HUES48 (cell line): ENCODE measurements at regions not wholly inside any gene's neighbourhood (a gene's known extent, or its start where the extent isn't known, plus 50 kb on each side); places are given as distances from the start of the nearest gene placed in this dataset.

Experiments used
- H3K27ac ChIP-seq: one replicate; pipeline ENCODE4 v1.7.0; 2013; ENCODE audit warnings: low read depth, low read length, inconsistent platforms
- H3K27me3 ChIP-seq: 2 replicates; pipeline ENCODE4 v1.6.1; 2013; ENCODE audit warnings: mild to moderate bottlenecking, low read length; ENCODE audit not compliant: control insufficient read depth, insufficient read depth
- H3K36me3 ChIP-seq: 2 replicates; pipeline ENCODE4 v1.6.1; 2013; ENCODE audit warnings: low read length; ENCODE audit not compliant: control insufficient read depth, insufficient read depth
- H3K4me1 ChIP-seq: 2 replicates; pipeline ENCODE4 v1.6.1; 2013; ENCODE audit warnings: mild to moderate bottlenecking, low read length; ENCODE audit not compliant: control insufficient read depth, insufficient read depth
- H3K4me3 ChIP-seq: 2 replicates; pipeline ENCODE4 v1.5.1; 2013; ENCODE audit warnings: mild to moderate bottlenecking, low read depth, low read length
- H3K9ac ChIP-seq: 2 replicates; pipeline ENCODE4 v1.6.1; 2013; ENCODE audit warnings: mild to moderate bottlenecking, low read depth, low read length, moderate library complexity
- H3K9me3 ChIP-seq: 2 replicates; pipeline ENCODE4 v1.6.1; 2013; ENCODE audit warnings: low read length; ENCODE audit not compliant: control insufficient read depth, insufficient read depth

- no peaks in the 10 kb centered on the region for H3K4me1 ChIP-seq
- H3K9me3 ChIP-seq = no peaks in the 10 kb centered on the region
- H3K9ac ChIP-seq = no peak overlapping the region
- no peaks in the 10 kb centered on the region for H3K27me3 ChIP-seq
- no peak overlapping the region for H3K4me3 ChIP-seq
- no peaks in the 10 kb centered on the region for H3K36me3 ChIP-seq
- H3K27ac ChIP-seq = no peak overlapping the region
Measured at GRCh38 chr14:38150075-38150474, 57.6 kb upstream of the SSTR1 start.
